ENCODE measurements at regions not wholly inside any gene's neighbourhood (a gene's known extent, or its start where the extent isn't known, plus 50 kb on each side); places are given as distances from the start of the nearest gene placed in this dataset.

- no peak for TF ChIP-seq POLR2A (IDR thresholded peaks at IDR 0.05)
- no peak for TF ChIP-seq CTCF (IDR thresholded peaks at IDR 0.05)
These were observed 265.1 kb downstream of the PSAT1 start for GRCh38 chr9:78562021-78562420.

Data from thyroid gland (tissue), 4 donors.